Adrenal gland (tissue), 5 donors: ENCODE measurements at regions not wholly inside any gene's neighbourhood (a gene's known extent, or its start where the extent isn't known, plus 50 kb on each side); places are given as distances from the start of the nearest gene placed in this dataset.

Experiments
- CTCF ChIP-seq, 6 experiments: fragments of 450-650 bp in 4 of 6; fragments of 200-600 bp in 2 of 6; sonication (generic) in 1 of 6; IDR thresholded peaks; 1 replicate in 5 of 6; 2 replicates in 1 of 6; pipeline versions ENCODE4 v1.5.1 to v1.8.0; 2016 to 2021; ENCODE audit warnings: antibody characterized with exemption in 6 of 6, mild to moderate bottlenecking in 2 of 6, moderate library complexity in 1 of 6
- POLR2A ChIP-seq, 2 donors: fragments of 450-650 bp; IDR thresholded peaks; one replicate each; pipeline ENCODE4 v1.6.1; 2017; ENCODE audit warnings: antibody characterized with exemption in 2 of 2, mild to moderate bottlenecking in 2 of 2, moderate library complexity in 1 of 2
- donor health status: DM: no; HTN: no; CAD: no.

- no peak for TF ChIP-seq CTCF (IDR thresholded peaks at IDR 0.05)
- no peak for TF ChIP-seq POLR2A (IDR thresholded peaks at IDR 0.05)
Observed at GRCh38 chr5:118233606-118234005, 754.7 kb downstream of the DTWD2 start.
